HCT116 (cell line): ENCODE measurements at regions not wholly inside any gene's neighbourhood (a gene's known extent, or its start where the extent isn't known, plus 50 kb on each side); places are given as distances from the start of the nearest gene placed in this dataset.

Experiments
- ATAC-seq: fragments of 200-7000 bp; cut with Tn5 transposase; 2 replicates; pipeline ENCODE4 v1.9.1; 2020; ENCODE audit warnings: mild to moderate bottlenecking, moderate library complexity
- BruUV-seq: library from RNA; stranded (reverse); fragments of 400-500 nt; replicated peaks from 2 replicates; lab custom pipeline; 2021; lab: Mats Ljungman, UMichigan
- CTCF ChIA-PET: fragments of 300-600 bp; sonication (Branson Sonifier 250); formaldehyde crosslinking; loops from one replicate; lab custom pipeline; 2021; ENCODE audit warnings: antibody characterized with exemption; lab: Charles Lee
- POLR2A ChIA-PET: fragments of 300-600, 350-600 bp; sonication (Branson Sonifier 250); formaldehyde crosslinking; loops from one replicate; lab custom pipeline; 2021; ENCODE audit warnings: antibody characterized with exemption; lab: Charles Lee
- RAD21 ChIA-PET, 2 experiments: fragments of 300-600 bp; sonication (Branson Sonifier 250); formaldehyde crosslinking; loops; one replicate each; lab custom pipeline; 2023; ENCODE audit warnings: low total read pairs in 2 of 2; ENCODE audit not compliant: uncharacterized antibody in 2 of 2, unreplicated experiment in 2 of 2, low non-redundant PET in 1 of 2; lab: Charles Lee
- DNase-seq: peaks from one replicate; pipeline ENCODE4 v3.0.0-alpha.2; 2010; ENCODE audit warnings: low read depth, low spot score
- H2AFZ ChIP-seq: fragments of 200-600 bp; shearing (Covaris generic), sonication (generic); 2 replicates; pipeline ENCODE4 v1.6.1; 2017; ENCODE audit warnings: low read depth, mixed run types, mixed read lengths, antibody characterized with exemption, low read length; ENCODE audit not compliant: poor library complexity, severe bottlenecking
- H3K27ac ChIP-seq: 2 replicates; pipeline ENCODE4 v1.5.1; 2012; ENCODE audit warnings: low read depth, low read length
- H3K27me3 ChIP-seq: fragments of 200-600 bp; sonication (generic); 2 replicates; pipeline ENCODE4 v1.6.1; 2016; ENCODE audit warnings: mixed run types, low read length, mixed read lengths; ENCODE audit not compliant: insufficient read depth
- H3K36me3 ChIP-seq, 2 experiments: fragments of 200-500 bp in 1 of 2; fragments of 200-600 bp in 1 of 2; sonication (Bioruptor generic) in 1 of 2; sonication (generic) in 1 of 2; 2 replicates each; pipeline versions ENCODE4 v1.5.1 to v1.6.1; 2014 to 2016; ENCODE audit warnings: low read length in 2 of 2, inconsistent platforms in 1 of 2, mixed read lengths in 1 of 2, mixed run types in 1 of 2; ENCODE audit not compliant: insufficient read depth in 2 of 2, control insufficient read depth in 1 of 2
- H3K4me1 ChIP-seq, 2 experiments: fragments of 200-600 bp in 1 of 2; sonication (generic) in 1 of 2; 2 replicates each; pipeline versions ENCODE4 v1.5.1 to v1.6.1; 2012 to 2017; ENCODE audit warnings: low read length in 2 of 2, inconsistent platforms in 1 of 2, mild to moderate bottlenecking in 1 of 2, mixed read lengths in 1 of 2, mixed run types in 1 of 2, moderate library complexity in 1 of 2; ENCODE audit not compliant: insufficient read depth in 2 of 2, control insufficient read depth in 1 of 2
- H3K4me2 ChIP-seq: fragments of 200-600 bp; sonication (generic); 2 replicates; pipeline ENCODE4 v1.6.1; 2017; ENCODE audit warnings: mixed run types, low read length, mixed read lengths
- H3K4me3 ChIP-seq, 2 experiments: fragments of 200-600 bp in 1 of 2; sonication (generic) in 1 of 2; replicated peaks in 1 of 2; 2 replicates each; pipeline ENCODE4 v1.5.1; 2011 to 2016; ENCODE audit warnings: low read length in 2 of 2, control low read depth in 1 of 2, low read depth in 1 of 2, mild to moderate bottlenecking in 1 of 2, mixed read lengths in 1 of 2, mixed run types in 1 of 2
- H3K79me2 ChIP-seq: fragments of 200-600 bp; sonication (generic); 2 replicates; pipeline ENCODE4 v1.6.1; 2017; ENCODE audit warnings: mild to moderate bottlenecking, mixed run types, low read length, moderate library complexity, mixed read lengths; ENCODE audit not compliant: insufficient read depth
- H3K9ac ChIP-seq: fragments of 200-600 bp; sonication (generic); 2 replicates; pipeline ENCODE4 v1.6.1; 2016; ENCODE audit warnings: low read length, mixed read lengths
- H3K9me2 ChIP-seq: fragments of 200-600 bp; sonication (generic), shearing (Covaris generic); 2 replicates; pipeline ENCODE4 v1.6.1; 2017; ENCODE audit warnings: mixed run types, mild to moderate bottlenecking, moderate library complexity; ENCODE audit not compliant: insufficient read depth
- H3K9me3 ChIP-seq, 2 experiments: fragments of 200-500 bp in 1 of 2; fragments of 200-600 bp in 1 of 2; sonication (Bioruptor generic) in 1 of 2; sonication (generic) in 1 of 2; 2 replicates each; pipeline ENCODE4 v1.6.1; 2014 to 2017; ENCODE audit warnings: low read length in 2 of 2, mixed read lengths in 2 of 2, inconsistent platforms in 1 of 2, low read depth in 1 of 2, mild to moderate bottlenecking in 1 of 2, mixed run types in 1 of 2, moderate library complexity in 1 of 2; ENCODE audit not compliant: control insufficient read depth in 1 of 2, insufficient read depth in 1 of 2
- H4K20me1 ChIP-seq: fragments of 200-600 bp; sonication (generic), shearing (Covaris generic); 2 replicates; pipeline ENCODE4 v1.6.1; 2017; ENCODE audit warnings: mixed run types, mild to moderate bottlenecking, moderate library complexity; ENCODE audit not compliant: insufficient read depth
- CBX3 ChIP-seq: IDR thresholded peaks from 2 replicates; pipeline ENCODE4 v1.6.1; 2012; ENCODE audit warnings: low read depth
- CEBPB ChIP-seq: IDR thresholded peaks from 2 replicates; pipeline ENCODE4 v1.6.1; 2012; ENCODE audit warnings: low read depth
- MAX ChIP-seq: IDR thresholded peaks from 2 replicates; pipeline ENCODE4 v1.6.1; 2012
- TCF7L2 ChIP-seq: IDR thresholded peaks from 2 replicates; pipeline ENCODE4 v1.7.0; 2011; ENCODE audit warnings: borderline replicate concordance, inconsistent platforms; ENCODE audit not compliant: insufficient read depth, insufficient read length; ENCODE audit errors: extremely low read depth
- YY1 ChIP-seq: IDR thresholded peaks from 2 replicates; pipeline ENCODE4 v1.6.1; 2011; ENCODE audit warnings: low read length, low read depth, moderate library complexity, mild to moderate bottlenecking; ENCODE audit not compliant: insufficient replicate concordance; ENCODE audit errors: extremely low read depth
- ZBTB33 ChIP-seq: IDR thresholded peaks from 2 replicates; pipeline ENCODE4 v1.6.1; 2011; ENCODE audit warnings: mild to moderate bottlenecking, low read length, moderate library complexity; ENCODE audit not compliant: insufficient replicate concordance; ENCODE audit errors: extremely low read depth
- ZNF274 ChIP-seq: fragments of 200-500 bp; sonication (Bioruptor generic); IDR thresholded peaks from 2 replicates; pipeline ENCODE4 v1.6.1; 2014; ENCODE audit warnings: mild to moderate bottlenecking, low read depth, low read length, inconsistent platforms
- intact Hi-C: fragments of 100-400 bp; cut with micrococcal nuclease; formaldehyde crosslinking; loops from 2 replicates; pipeline ENCODE4 v1.10.0; 2022
- TF ChIP-seq, protein P1 (sequence below), 3 experiments: fragments of 200-600 bp in 1 of 3; sonication (generic) in 1 of 3; IDR thresholded peaks in 2 of 3; conservative IDR thresholded peaks in 1 of 3; 2 replicates each; pipeline ENCODE4 v1.5.1; 2012 to 2017; ENCODE audit warnings: low read depth in 2 of 3, low read length in 2 of 3, antibody characterized with exemption in 1 of 3, borderline replicate concordance in 1 of 3, control low read depth in 1 of 3, mild to moderate bottlenecking in 1 of 3, mixed read lengths in 1 of 3, mixed run types in 1 of 3, moderate library complexity in 1 of 3; ENCODE audit not compliant: insufficient read depth in 1 of 3

DNA sequence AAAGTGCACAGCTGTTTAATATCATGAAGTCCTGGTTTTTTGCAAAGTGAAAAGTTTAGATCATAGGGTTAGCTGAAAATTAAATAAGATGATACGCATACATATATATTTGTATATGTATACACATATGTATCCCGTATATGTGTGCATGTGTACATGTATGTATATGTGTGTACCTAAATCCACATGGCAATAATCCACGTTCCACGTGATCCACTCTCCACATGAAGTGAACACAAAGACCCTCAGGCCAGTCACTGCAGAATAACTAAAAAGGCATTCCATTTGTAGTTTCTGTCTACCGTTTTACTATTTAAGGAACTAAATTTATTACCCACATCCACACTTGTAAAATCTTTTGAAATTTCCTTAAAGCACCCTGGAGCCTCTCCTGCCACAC lies 294.9 kb downstream of the FOXA2 start:
- Histone ChIP-seq H3K27me3 (peaks cover 21% of the 10 kb centered on the region), H3K9me2 (no peaks in the 10 kb centered on the region), H3K4me1 (no peaks in the 10 kb centered on the region)
- RAD21 ChIA-PET = no interaction called here
- ATAC-seq = no peak
- TF ChIP-seq, protein P1, sequence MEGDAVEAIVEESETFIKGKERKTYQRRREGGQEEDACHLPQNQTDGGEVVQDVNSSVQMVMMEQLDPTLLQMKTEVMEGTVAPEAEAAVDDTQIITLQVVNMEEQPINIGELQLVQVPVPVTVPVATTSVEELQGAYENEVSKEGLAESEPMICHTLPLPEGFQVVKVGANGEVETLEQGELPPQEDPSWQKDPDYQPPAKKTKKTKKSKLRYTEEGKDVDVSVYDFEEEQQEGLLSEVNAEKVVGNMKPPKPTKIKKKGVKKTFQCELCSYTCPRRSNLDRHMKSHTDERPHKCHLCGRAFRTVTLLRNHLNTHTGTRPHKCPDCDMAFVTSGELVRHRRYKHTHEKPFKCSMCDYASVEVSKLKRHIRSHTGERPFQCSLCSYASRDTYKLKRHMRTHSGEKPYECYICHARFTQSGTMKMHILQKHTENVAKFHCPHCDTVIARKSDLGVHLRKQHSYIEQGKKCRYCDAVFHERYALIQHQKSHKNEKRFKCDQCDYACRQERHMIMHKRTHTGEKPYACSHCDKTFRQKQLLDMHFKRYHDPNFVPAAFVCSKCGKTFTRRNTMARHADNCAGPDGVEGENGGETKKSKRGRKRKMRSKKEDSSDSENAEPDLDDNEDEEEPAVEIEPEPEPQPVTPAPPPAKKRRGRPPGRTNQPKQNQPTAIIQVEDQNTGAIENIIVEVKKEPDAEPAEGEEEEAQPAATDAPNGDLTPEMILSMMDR (IDR thresholded peaks at IDR 0.05 in 2 of 3, conservative IDR thresholded peaks at IDR 0.05 in 1 of 3; ENCODE audit: borderline replicate concordance in 1 of 3, insufficient read depth in 1 of 3, low read depth in 2 of 3, low read length in 2 of 3) = no peak
- TF ChIP-seq CEBPB = no peak
- TF ChIP-seq ZNF274 = no peak
- TF ChIP-seq ZBTB33 = no peak
- TF ChIP-seq MAX = no peak
- TF ChIP-seq CBX3 = no peak
- TF ChIP-seq YY1 = no peak
- no peak for TF ChIP-seq TCF7L2
- TF ChIP-seq, all 23 proteins: peak for 0
- ChIA-PET POLR2A (no interaction called here), CTCF (no interaction called here)
- no peak overlapping the region for H3K9ac ChIP-seq
- no TSS peak for BruUV-seq
- no peak overlapping the region for H2AFZ ChIP-seq
- H3K79me2 ChIP-seq = no peaks in the 10 kb centered on the region
- no peaks in the 10 kb centered on the region for H3K36me3 ChIP-seq
- no peak for DNase-seq
- intact Hi-C loops = no loop called here
- no peaks in the 10 kb centered on the region for H4K20me1 ChIP-seq
- H3K4me3 ChIP-seq = no peak overlapping the region
- no peaks in the 10 kb centered on the region for H3K9me3 ChIP-seq
- H3K4me2 ChIP-seq = no peak overlapping the region
- H3K27ac ChIP-seq = no peak overlapping the region
